ENCODE measurements at regions not wholly inside any gene's neighbourhood (a gene's known extent, or its start where the extent isn't known, plus 50 kb on each side); places are given as distances from the start of the nearest gene placed in this dataset.
"Not testable (repeated sequence)": the region's sequence is repeated elsewhere in the genome, so short reads cannot be mapped to it uniquely, and the experiment has no call there.

GRCh38 chr5:21488828-21489227, 1364.3 kb downstream of the CDH12 start:
- not testable (repeated sequence) for H3K27me3 Mint-ChIP-seq; ATAC-seq (replicated peaks); H3K4me1 Mint-ChIP-seq (ENCODE audit: low read depth in 2 of 2); DNase-seq; H3K36me3 Mint-ChIP-seq (ENCODE audit: insufficient read depth); H3K9me3 Mint-ChIP-seq; H3K4me3 Mint-ChIP-seq; H3K27ac Mint-ChIP-seq

- not testable (repeated sequence) for DNase-seq; H3K27me3 Mint-ChIP-seq; H3K27ac Mint-ChIP-seq; ATAC-seq (replicated peaks); H3K4me3 Mint-ChIP-seq; H3K36me3 Mint-ChIP-seq (ENCODE audit: insufficient read depth); H3K9me3 Mint-ChIP-seq
- peaks cover 9 to 14% of the 10 kb centered on the region in 2 donors for H3K4me1 Mint-ChIP-seq (ENCODE audit: low read depth in 2 of 2)
Observed at GRCh38 chr5:21485458-21486000, 1367.6 kb downstream of the CDH12 start.

GRCh38 chr5:21484498-21484889, 1368.7 kb downstream of the CDH12 start:
- H3K27ac Mint-ChIP-seq; H3K4me3 Mint-ChIP-seq; ATAC-seq (replicated peaks); DNase-seq; H3K9me3 Mint-ChIP-seq; H3K36me3 Mint-ChIP-seq (ENCODE audit: insufficient read depth); H3K27me3 Mint-ChIP-seq: not testable (repeated sequence)
- peaks cover 9 to 14% of the 10 kb centered on the region in 2 donors for H3K4me1 Mint-ChIP-seq (ENCODE audit: low read depth in 2 of 2)

GRCh38 chr5:21483790-21484497, 1369.2 kb downstream of the CDH12 start:
- H3K4me3 Mint-ChIP-seq; ATAC-seq (replicated peaks); DNase-seq; H3K27ac Mint-ChIP-seq; H3K36me3 Mint-ChIP-seq (ENCODE audit: insufficient read depth); H3K27me3 Mint-ChIP-seq; H3K9me3 Mint-ChIP-seq: not testable (repeated sequence)
- peaks cover 9 to 14% of the 10 kb centered on the region in 2 donors for H3K4me1 Mint-ChIP-seq (ENCODE audit: low read depth in 2 of 2)

GRCh38 chr5:21482983-21483650, 1370.0 kb downstream of the CDH12 start:
- not testable (repeated sequence) for H3K27me3 Mint-ChIP-seq; DNase-seq; H3K4me3 Mint-ChIP-seq; ATAC-seq (replicated peaks); H3K27ac Mint-ChIP-seq; H3K9me3 Mint-ChIP-seq
- H3K4me1 Mint-ChIP-seq (ENCODE audit: low read depth in 2 of 2) = peaks cover 9 to 14% of the 10 kb centered on the region in 2 donors
- peaks cover 12% of the 10 kb centered on the region for H3K36me3 Mint-ChIP-seq (ENCODE audit: insufficient read depth)

GRCh38 chr5:21482522-21482921, 1370.6 kb downstream of the CDH12 start:
- not testable (repeated sequence) for H3K27ac Mint-ChIP-seq; H3K27me3 Mint-ChIP-seq; ATAC-seq (replicated peaks); H3K4me3 Mint-ChIP-seq; H3K9me3 Mint-ChIP-seq; DNase-seq
- peaks cover 12% of the 10 kb centered on the region for H3K36me3 Mint-ChIP-seq (ENCODE audit: insufficient read depth)
- peaks cover 9 to 14% of the 10 kb centered on the region in 2 donors for H3K4me1 Mint-ChIP-seq (ENCODE audit: low read depth in 2 of 2)

- not testable (repeated sequence) for H3K9me3 Mint-ChIP-seq; H3K4me3 Mint-ChIP-seq; H3K27me3 Mint-ChIP-seq; H3K27ac Mint-ChIP-seq; ATAC-seq (replicated peaks); DNase-seq
- peaks cover 9 to 12% of the 10 kb centered on the region in 2 donors for H3K4me1 Mint-ChIP-seq (ENCODE audit: low read depth in 2 of 2)
- peaks cover 12% of the 10 kb centered on the region for H3K36me3 Mint-ChIP-seq (ENCODE audit: insufficient read depth)
Observed at GRCh38 chr5:21481320-21482270, 1371.5 kb downstream of the CDH12 start.

- not testable (repeated sequence) for ATAC-seq (replicated peaks); H3K9me3 Mint-ChIP-seq; H3K27me3 Mint-ChIP-seq; DNase-seq; H3K4me1 Mint-ChIP-seq (ENCODE audit: low read depth in 2 of 2); H3K4me3 Mint-ChIP-seq
- Mint-ChIP-seq H3K36me3 (ENCODE audit: insufficient read depth) (peaks cover 12% of the 10 kb centered on the region), H3K27ac (peak overlapping the region in 1 of 2 donors; percentile 47)
Observed at GRCh38 chr5:21480054-21480453, 1373.1 kb downstream of the CDH12 start.

GRCh38 chr5:21473981-21474380, 1379.2 kb downstream of the CDH12 start:
- H3K27ac Mint-ChIP-seq; H3K27me3 Mint-ChIP-seq; DNase-seq; ATAC-seq (replicated peaks); H3K4me3 Mint-ChIP-seq; H3K9me3 Mint-ChIP-seq: not testable (repeated sequence)
- peaks cover 0 to 14% of the 10 kb centered on the region in 2 donors for H3K4me1 Mint-ChIP-seq (ENCODE audit: low read depth in 2 of 2)
- peaks cover 20% of the 10 kb centered on the region for H3K36me3 Mint-ChIP-seq (ENCODE audit: insufficient read depth)

- Mint-ChIP-seq H3K36me3 (ENCODE audit: insufficient read depth) (peaks cover 15% of the 10 kb centered on the region), H3K4me1 (ENCODE audit: low read depth in 2 of 2) (peaks cover 0 to 14% of the 10 kb centered on the region in 2 donors)
- H3K27me3 Mint-ChIP-seq; H3K27ac Mint-ChIP-seq; H3K4me3 Mint-ChIP-seq; ATAC-seq (replicated peaks); DNase-seq; H3K9me3 Mint-ChIP-seq: not testable (repeated sequence)
Observed at GRCh38 chr5:21473436-21473835, 1379.7 kb downstream of the CDH12 start.

GRCh38 chr5:21471691-21472090, 1381.5 kb downstream of the CDH12 start:
- not testable (repeated sequence) for H3K27ac Mint-ChIP-seq; ATAC-seq (replicated peaks); H3K9me3 Mint-ChIP-seq; H3K4me3 Mint-ChIP-seq; DNase-seq; H3K27me3 Mint-ChIP-seq
- Mint-ChIP-seq H3K36me3 (ENCODE audit: insufficient read depth) (peaks cover 19% of the 10 kb centered on the region), H3K4me1 (ENCODE audit: low read depth in 2 of 2) (peaks cover 0 to 14% of the 10 kb centered on the region in 2 donors)

GRCh38 chr5:21469523-21470101, 1383.5 kb downstream of the CDH12 start:
- not testable (repeated sequence) for DNase-seq; H3K27me3 Mint-ChIP-seq; H3K27ac Mint-ChIP-seq; ATAC-seq (replicated peaks); H3K9me3 Mint-ChIP-seq; H3K4me3 Mint-ChIP-seq
- peaks cover 0 to 17% of the 10 kb centered on the region in 2 donors for H3K4me1 Mint-ChIP-seq (ENCODE audit: low read depth in 2 of 2)
- H3K36me3 Mint-ChIP-seq (ENCODE audit: insufficient read depth) = peaks cover 31% of the 10 kb centered on the region

GRCh38 chr5:21467544-21467943, 1385.6 kb downstream of the CDH12 start:
- not testable (repeated sequence) for H3K4me3 Mint-ChIP-seq; ATAC-seq (replicated peaks)

More at GRCh38 chr5:21467544-21467943, 1385.6 kb downstream of the CDH12 start:
- H3K27me3 Mint-ChIP-seq, H3K9me3 Mint-ChIP-seq, DNase-seq, H3K27ac Mint-ChIP-seq: not testable (repeated sequence)
- Mint-ChIP-seq H3K36me3 (ENCODE audit: insufficient read depth) (peaks cover 45% of the 10 kb centered on the region), H3K4me1 (ENCODE audit: low read depth in 2 of 2) (peaks cover 0 to 17% of the 10 kb centered on the region in 2 donors)

Measured in effector memory CD8-positive, alpha-beta T cell (primary cell).